ENCODE measurements at regions not wholly inside any gene's neighbourhood (a gene's known extent, or its start where the extent isn't known, plus 50 kb on each side); places are given as distances from the start of the nearest gene placed in this dataset.

DNA sequence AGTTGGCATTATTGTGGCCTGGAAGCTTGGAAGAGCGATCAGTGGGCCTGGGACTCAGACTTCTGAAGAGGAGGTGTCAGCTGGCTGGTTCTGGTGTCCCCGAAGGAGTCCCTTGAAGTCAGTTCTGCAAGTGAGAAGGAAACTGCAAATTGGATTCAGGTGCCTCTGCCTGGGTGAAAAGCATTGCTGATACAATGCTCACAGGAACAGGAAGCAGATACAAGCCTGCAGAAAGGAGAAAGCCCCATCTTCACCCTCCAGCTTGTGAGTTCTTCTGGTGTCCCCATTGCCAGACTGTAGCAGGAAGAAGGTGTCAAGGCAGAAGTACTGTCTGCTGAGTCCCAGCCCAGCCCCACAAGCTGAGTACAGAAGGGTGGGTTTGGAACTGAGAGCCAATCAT, 271.3 kb downstream of the PLOD2 start:
- no peak for TF ChIP-seq CTCF (IDR thresholded peaks at IDR 0.05; ENCODE audit: insufficient read depth, low read length)
- H3K4me3 ChIP-seq (ENCODE audit: low read depth, low read length) = no peak overlapping the region
- DNase-seq (ENCODE audit: low read depth) = no peak

DNA sequence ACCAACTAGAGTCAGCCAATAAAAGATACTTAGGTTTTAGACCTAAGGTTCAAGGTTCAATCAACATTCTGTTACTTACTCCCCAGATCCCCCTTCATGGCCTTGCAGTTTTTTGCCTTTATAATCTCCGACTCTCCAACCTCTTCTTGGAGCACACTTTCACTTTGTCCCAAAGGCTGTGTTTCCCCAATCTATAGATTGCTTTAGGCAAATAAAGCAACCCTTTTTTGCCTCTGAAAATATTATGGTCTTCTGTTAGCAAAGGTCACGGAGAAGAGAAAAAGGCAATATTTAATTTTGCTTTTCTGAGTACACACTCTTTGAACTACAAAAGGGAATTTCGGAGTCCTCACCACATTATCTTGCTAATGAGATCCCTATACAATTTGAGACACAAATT, 268.1 kb downstream of the PLOD2 start:
- H3K4me3 ChIP-seq (ENCODE audit: low read depth, low read length) = no peak overlapping the region
- no peak for DNase-seq (ENCODE audit: low read depth)
- no peak for TF ChIP-seq CTCF (IDR thresholded peaks at IDR 0.05; ENCODE audit: insufficient read depth, low read length)

DNA sequence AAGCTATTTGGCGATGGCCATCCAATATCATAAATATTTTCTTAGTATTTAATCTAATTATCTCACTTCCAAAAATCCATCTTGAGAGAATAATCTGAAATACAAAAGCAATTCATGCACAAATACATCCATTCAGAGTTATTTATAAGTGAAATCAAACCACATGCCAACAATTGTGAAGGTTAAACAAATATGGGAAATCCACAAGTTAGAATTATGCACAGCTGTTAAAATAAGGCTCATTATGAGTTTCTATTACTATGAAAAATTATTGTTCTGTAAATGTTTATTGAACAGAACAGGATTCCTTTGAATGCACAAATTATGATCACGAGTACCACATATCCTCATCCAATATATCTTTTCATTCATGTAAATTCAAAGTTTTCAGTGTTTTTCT, 267.7 kb downstream of the PLOD2 start:
- no peak for TF ChIP-seq CTCF (IDR thresholded peaks at IDR 0.05; ENCODE audit: insufficient read depth, low read length)
- H3K4me3 ChIP-seq (ENCODE audit: low read depth, low read length) = no peak overlapping the region
- DNase-seq (ENCODE audit: low read depth) = no peak

DNA sequence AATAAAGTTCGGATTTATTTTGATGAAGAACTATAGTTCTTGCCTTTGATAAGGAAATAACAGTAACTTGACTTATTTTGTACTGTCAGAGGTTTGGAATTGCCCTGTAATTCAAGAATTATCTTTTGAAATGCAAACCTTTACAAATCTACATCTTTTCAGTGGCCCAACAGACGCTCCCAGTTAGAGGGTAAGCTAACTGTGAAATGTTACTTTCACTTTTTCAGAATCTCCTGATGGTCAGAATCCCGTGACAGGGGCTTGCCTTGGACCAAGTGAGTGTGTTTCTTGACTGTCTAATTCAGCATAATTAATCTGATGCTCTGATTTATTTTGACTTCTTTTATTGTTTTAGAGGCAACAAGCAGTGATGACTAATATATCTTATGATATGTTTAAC, 262.5 kb downstream of the PLOD2 start:
- peak overlapping the region; percentile 0 for H3K4me3 ChIP-seq (ENCODE audit: low read depth, low read length)
- no peak for TF ChIP-seq CTCF (IDR thresholded peaks at IDR 0.05; ENCODE audit: insufficient read depth, low read length)
- peak; percentile 26 for DNase-seq (ENCODE audit: low read depth)

- DNase-seq (ENCODE audit: low read depth) = no peak
- H3K4me3 ChIP-seq (ENCODE audit: low read depth, low read length) = no peak overlapping the region
- TF ChIP-seq CTCF (IDR thresholded peaks at IDR 0.05; ENCODE audit: insufficient read depth, low read length) = no peak
These were observed 261.7 kb downstream of the PLOD2 start for GRCh38 chr3:145899241-145899640.

- DNase-seq (ENCODE audit: low read depth) = no peak
These were observed 260.7 kb downstream of the PLOD2 start for GRCh38 chr3:145900056-145900829.

More at GRCh38 chr3:145900056-145900829, 260.7 kb downstream of the PLOD2 start:
- no peak for TF ChIP-seq CTCF (IDR thresholded peaks at IDR 0.05; ENCODE audit: insufficient read depth, low read length)
- H3K4me3 ChIP-seq (ENCODE audit: low read depth, low read length) = no peak overlapping the region

Measured in fibroblast of the aortic adventitia (primary cell).